ENCODE measurements at regions not wholly inside any gene's neighbourhood (a gene's known extent, or its start where the extent isn't known, plus 50 kb on each side); places are given as distances from the start of the nearest gene placed in this dataset.

DNA sequence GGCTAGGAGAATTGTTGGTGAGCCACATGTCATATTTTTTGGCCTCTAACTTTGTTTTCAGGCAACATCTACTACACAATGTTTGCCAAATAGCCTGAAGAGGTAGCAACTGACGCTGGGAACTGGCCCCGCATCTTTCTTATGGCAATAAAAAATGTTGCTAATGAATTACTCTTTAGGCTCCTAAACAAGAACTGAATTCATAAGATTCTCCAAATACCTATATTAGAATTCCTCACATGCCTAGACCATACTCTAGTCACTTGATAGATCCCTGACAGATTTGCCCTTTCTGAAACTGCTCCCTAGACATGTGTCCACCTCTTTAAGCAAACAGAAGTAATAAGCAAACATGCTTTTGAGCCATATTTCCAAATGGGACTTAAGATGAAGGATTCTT is 209.0 kb upstream of the ATXN7L3B start:
- DNase-seq (no peak), ATAC-seq (ENCODE audit: low read depth) (no peak)
- Histone ChIP-seq H4K20me1 (ENCODE audit: control insufficient read depth, insufficient read depth, low read length, poor library complexity, severe bottlenecking) (no peaks in the 10 kb centered on the region), H2AFZ (ENCODE audit: insufficient read depth, low read depth, low read length, poor library complexity, severe bottlenecking) (no peak overlapping the region), H3K4me3 (ENCODE audit: control extremely low read depth in 1 of 5, extremely low read depth in 1 of 5, insufficient read depth in 1 of 5, low read depth in 2 of 5, low read length in 4 of 5) (no peak overlapping the region), H3K79me2 (ENCODE audit: control insufficient read depth, insufficient read depth, low read length) (no peaks in the 10 kb centered on the region), H3K9ac (ENCODE audit: low read length) (no peak overlapping the region), H3K4me1 (ENCODE audit: control insufficient read depth in 2 of 2, insufficient read depth in 2 of 2, low read length in 2 of 2) (no peaks in the 10 kb centered on the region), H3K9me3 (ENCODE audit: control extremely low read depth in 1 of 3, control insufficient read depth in 2 of 3, insufficient read depth in 1 of 3, low read length in 2 of 3) (no peaks in the 10 kb centered on the region), H3K36me3 (replicated peaks in 1 of 2; ENCODE audit: control extremely low read depth in 1 of 2, control insufficient read depth in 1 of 2, extremely low read depth in 1 of 2, insufficient read depth in 2 of 2, low read length in 1 of 2) (no peaks in the 10 kb centered on the region), H3K4me2 (replicated peaks; ENCODE audit: low read depth, low read length, poor library complexity, severe bottlenecking) (no peak overlapping the region), H3K27ac (ENCODE audit: low read length in 2 of 2) (no peak overlapping the region), H3K27me3 (replicated peaks in 1 of 4; ENCODE audit: control extremely low read depth in 1 of 4, control insufficient read depth in 3 of 4, insufficient read depth in 4 of 4, low read length in 3 of 4) (no peaks in the 10 kb centered on the region)
- ChIA-PET POLR2A (no interaction called here), CTCF (no interaction called here)
- no CpG with 5 or more reads among the region's 2 CpGs for WGBS (ENCODE audit: insufficient coverage)
- TF ChIP-seq, protein P1, sequence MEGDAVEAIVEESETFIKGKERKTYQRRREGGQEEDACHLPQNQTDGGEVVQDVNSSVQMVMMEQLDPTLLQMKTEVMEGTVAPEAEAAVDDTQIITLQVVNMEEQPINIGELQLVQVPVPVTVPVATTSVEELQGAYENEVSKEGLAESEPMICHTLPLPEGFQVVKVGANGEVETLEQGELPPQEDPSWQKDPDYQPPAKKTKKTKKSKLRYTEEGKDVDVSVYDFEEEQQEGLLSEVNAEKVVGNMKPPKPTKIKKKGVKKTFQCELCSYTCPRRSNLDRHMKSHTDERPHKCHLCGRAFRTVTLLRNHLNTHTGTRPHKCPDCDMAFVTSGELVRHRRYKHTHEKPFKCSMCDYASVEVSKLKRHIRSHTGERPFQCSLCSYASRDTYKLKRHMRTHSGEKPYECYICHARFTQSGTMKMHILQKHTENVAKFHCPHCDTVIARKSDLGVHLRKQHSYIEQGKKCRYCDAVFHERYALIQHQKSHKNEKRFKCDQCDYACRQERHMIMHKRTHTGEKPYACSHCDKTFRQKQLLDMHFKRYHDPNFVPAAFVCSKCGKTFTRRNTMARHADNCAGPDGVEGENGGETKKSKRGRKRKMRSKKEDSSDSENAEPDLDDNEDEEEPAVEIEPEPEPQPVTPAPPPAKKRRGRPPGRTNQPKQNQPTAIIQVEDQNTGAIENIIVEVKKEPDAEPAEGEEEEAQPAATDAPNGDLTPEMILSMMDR (IDR thresholded peaks at IDR 0.05), result no peak
- TF ChIP-seq EZH2 (IDR thresholded peaks at IDR 0.05; ENCODE audit: borderline replicate concordance, insufficient read depth, low read depth, low read length, poor library complexity, severe bottlenecking), result no peak
- Mint-ChIP-seq H3K9me3 (ENCODE audit: insufficient read depth) (peaks cover 2% of the 10 kb centered on the region), H3K4me3 (no peak overlapping the region), H3K27ac (no peak overlapping the region), H3K27me3 (no peaks in the 10 kb centered on the region), H3K4me1 (no peaks in the 10 kb centered on the region)
- intact Hi-C loops (cut with micrococcal nuclease), result no loop called here

DNA sequence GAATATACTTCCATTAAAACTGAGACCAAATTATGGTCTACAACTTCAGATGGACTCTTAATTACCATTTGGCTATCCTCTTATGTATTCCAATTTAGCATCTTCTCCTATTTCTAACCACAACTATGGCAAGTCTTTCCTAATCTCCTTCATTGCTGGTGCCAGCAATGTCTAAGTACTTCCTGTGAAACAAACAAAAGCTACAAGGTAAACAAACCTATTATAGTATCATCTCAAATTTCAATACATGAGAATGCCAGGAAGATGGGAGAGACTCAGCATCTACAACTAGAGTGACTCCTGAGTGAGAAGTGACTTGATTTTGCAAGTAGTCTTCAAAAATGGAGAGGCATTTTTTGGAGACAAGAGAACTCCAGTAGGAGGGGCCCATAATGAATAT is 202.9 kb upstream of the ATXN7L3B start:
- Histone ChIP-seq H3K27ac (ENCODE audit: low read length in 2 of 2) (no peak overlapping the region), H4K20me1 (ENCODE audit: control insufficient read depth, insufficient read depth, low read length, poor library complexity, severe bottlenecking) (no peaks in the 10 kb centered on the region), H3K4me1 (ENCODE audit: control insufficient read depth in 2 of 2, insufficient read depth in 2 of 2, low read length in 2 of 2) (no peaks in the 10 kb centered on the region), H2AFZ (ENCODE audit: insufficient read depth, low read depth, low read length, poor library complexity, severe bottlenecking) (no peak overlapping the region), H3K79me2 (ENCODE audit: control insufficient read depth, insufficient read depth, low read length) (no peaks in the 10 kb centered on the region), H3K4me2 (replicated peaks; ENCODE audit: low read depth, low read length, poor library complexity, severe bottlenecking) (no peak overlapping the region), H3K4me3 (ENCODE audit: control extremely low read depth in 1 of 5, extremely low read depth in 1 of 5, insufficient read depth in 1 of 5, low read depth in 2 of 5, low read length in 4 of 5) (no peak overlapping the region), H3K36me3 (replicated peaks in 1 of 2; ENCODE audit: control extremely low read depth in 1 of 2, control insufficient read depth in 1 of 2, extremely low read depth in 1 of 2, insufficient read depth in 2 of 2, low read length in 1 of 2) (no peaks in the 10 kb centered on the region), H3K9ac (ENCODE audit: low read length) (no peak overlapping the region), H3K27me3 (replicated peaks in 1 of 4; ENCODE audit: control extremely low read depth in 1 of 4, control insufficient read depth in 3 of 4, insufficient read depth in 4 of 4, low read length in 3 of 4) (no peaks in the 10 kb centered on the region), H3K9me3 (ENCODE audit: control extremely low read depth in 1 of 3, control insufficient read depth in 2 of 3, insufficient read depth in 1 of 3, low read length in 2 of 3) (no peaks in the 10 kb centered on the region)
- ATAC-seq (ENCODE audit: low read depth) (no peak), DNase-seq (no peak)
- ChIA-PET POLR2A (no interaction called here), CTCF (no interaction called here)
- no peaks in the 10 kb centered on the region for H3K27me3 Mint-ChIP-seq
- peaks cover 2% of the 10 kb centered on the region for H3K9me3 Mint-ChIP-seq (ENCODE audit: insufficient read depth)
- H3K4me1 Mint-ChIP-seq, result no peaks in the 10 kb centered on the region
- intact Hi-C loops (cut with micrococcal nuclease), result no loop called here
- no peak overlapping the region for H3K27ac Mint-ChIP-seq
- H3K4me3 Mint-ChIP-seq, result no peak overlapping the region
- no peak for TF ChIP-seq EZH2 (IDR thresholded peaks at IDR 0.05; ENCODE audit: borderline replicate concordance, insufficient read depth, low read depth, low read length, poor library complexity, severe bottlenecking)
- TF ChIP-seq, protein P1 (IDR thresholded peaks at IDR 0.05), result no peak

Measured in B cell (primary cell).